CD4-positive, alpha-beta T cell (primary cell): ENCODE measurements at regions not wholly inside any gene's neighbourhood (a gene's known extent, or its start where the extent isn't known, plus 50 kb on each side); places are given as distances from the start of the nearest gene placed in this dataset.

Source experiments
- ATAC-seq: fragments of 200-7000 bp; cut with Tn5 transposase; one replicate; pipeline ENCODE4 v1.10.0; 2022; ENCODE audit warnings: mild to moderate bottlenecking; ENCODE audit not compliant: poor library complexity
- CTCF ChIA-PET: fragments of 350-600 bp; sonication (Branson Sonifier 250); formaldehyde crosslinking; loops from one replicate; lab custom pipeline; 2021; ENCODE audit warnings: antibody characterized with exemption, inconsistent platforms; lab: Charles Lee
- POLR2A ChIA-PET: fragments of 350-600 bp; sonication (Branson Sonifier 250); formaldehyde crosslinking; loops from one replicate; lab custom pipeline; 2021; ENCODE audit warnings: antibody characterized with exemption, inconsistent platforms; lab: Charles Lee
- DNase-seq, 14 experiments: peaks; one replicate each; pipeline ENCODE4 v3.0.0-alpha.2; 2013 to 2020; ENCODE audit warnings: mixed read lengths in 2 of 14
- H3K27ac ChIP-seq, 2 donors: one replicate each; pipeline versions ENCODE4 v1.5.1 to v1.7.0; 2013; ENCODE audit warnings: low read length in 2 of 2, low read depth in 1 of 2, mild to moderate bottlenecking in 1 of 2
- H3K27me3 ChIP-seq, 2 experiments: 1 replicate in 1 of 2; 2 replicates in 1 of 2; pipeline versions ENCODE4 v1.6.1 to v1.7.0; 2013; ENCODE audit warnings: low read length in 2 of 2, control low read depth in 1 of 2, mild to moderate bottlenecking in 1 of 2, moderate library complexity in 1 of 2; ENCODE audit not compliant: insufficient read depth in 2 of 2, control insufficient read depth in 1 of 2
- H3K36me3 ChIP-seq: one replicate; pipeline ENCODE4 v1.6.1; 2013; ENCODE audit warnings: low read length, control low read depth; ENCODE audit not compliant: insufficient read depth
- H3K4me1 ChIP-seq: one replicate; pipeline ENCODE4 v1.6.1; 2013; ENCODE audit warnings: low read length, control low read depth; ENCODE audit not compliant: insufficient read depth
- H3K4me3 ChIP-seq: one replicate; pipeline ENCODE4 v1.5.1; 2013; ENCODE audit warnings: mild to moderate bottlenecking, low read length, moderate library complexity
- H3K9me3 ChIP-seq, 2 experiments: 1 replicate in 1 of 2; 2 replicates in 1 of 2; pipeline versions ENCODE4 v1.6.1 to v1.7.0; 2013; ENCODE audit warnings: low read length in 2 of 2, mild to moderate bottlenecking in 2 of 2, control low read depth in 1 of 2, moderate library complexity in 1 of 2; ENCODE audit not compliant: control insufficient read depth in 1 of 2, insufficient read depth in 1 of 2
- H3K27ac Mint-ChIP-seq: one replicate; pipeline ENCODE4 v1.8.0; 2020; ENCODE audit warnings: mixed read lengths
- H3K27me3 Mint-ChIP-seq: one replicate; pipeline ENCODE4 v1.8.0; 2021; ENCODE audit warnings: mixed read lengths
- H3K36me3 Mint-ChIP-seq: one replicate; pipeline ENCODE4 v1.8.0; 2021; ENCODE audit warnings: low read depth, mixed read lengths
- H3K4me1 Mint-ChIP-seq: one replicate; pipeline ENCODE4 v1.8.0; 2021; ENCODE audit warnings: low read depth, mixed read lengths
- H3K4me3 Mint-ChIP-seq: one replicate; pipeline ENCODE4 v1.8.0; 2020; ENCODE audit warnings: mild to moderate bottlenecking, mixed read lengths
- H3K9me3 Mint-ChIP-seq: one replicate; pipeline ENCODE4 v1.8.0; 2020; ENCODE audit warnings: mixed read lengths
- intact Hi-C, 2 experiments: fragments of 100-400 bp; cut with DNase I in 1 of 2; cut with micrococcal nuclease in 1 of 2; formaldehyde crosslinking; loops; one replicate each; pipeline versions ENCODE4 v1.15.1 to v1.9.0; 2023 to 2025; cut with DNase I, micrococcal nuclease
- TF ChIP-seq, protein P1 (sequence below): fragments of 200-600 bp; IDR thresholded peaks from one replicate; pipeline ENCODE4 v1.8.0; 2022; ENCODE audit warnings: antibody characterized with exemption, mild to moderate bottlenecking

DNA sequence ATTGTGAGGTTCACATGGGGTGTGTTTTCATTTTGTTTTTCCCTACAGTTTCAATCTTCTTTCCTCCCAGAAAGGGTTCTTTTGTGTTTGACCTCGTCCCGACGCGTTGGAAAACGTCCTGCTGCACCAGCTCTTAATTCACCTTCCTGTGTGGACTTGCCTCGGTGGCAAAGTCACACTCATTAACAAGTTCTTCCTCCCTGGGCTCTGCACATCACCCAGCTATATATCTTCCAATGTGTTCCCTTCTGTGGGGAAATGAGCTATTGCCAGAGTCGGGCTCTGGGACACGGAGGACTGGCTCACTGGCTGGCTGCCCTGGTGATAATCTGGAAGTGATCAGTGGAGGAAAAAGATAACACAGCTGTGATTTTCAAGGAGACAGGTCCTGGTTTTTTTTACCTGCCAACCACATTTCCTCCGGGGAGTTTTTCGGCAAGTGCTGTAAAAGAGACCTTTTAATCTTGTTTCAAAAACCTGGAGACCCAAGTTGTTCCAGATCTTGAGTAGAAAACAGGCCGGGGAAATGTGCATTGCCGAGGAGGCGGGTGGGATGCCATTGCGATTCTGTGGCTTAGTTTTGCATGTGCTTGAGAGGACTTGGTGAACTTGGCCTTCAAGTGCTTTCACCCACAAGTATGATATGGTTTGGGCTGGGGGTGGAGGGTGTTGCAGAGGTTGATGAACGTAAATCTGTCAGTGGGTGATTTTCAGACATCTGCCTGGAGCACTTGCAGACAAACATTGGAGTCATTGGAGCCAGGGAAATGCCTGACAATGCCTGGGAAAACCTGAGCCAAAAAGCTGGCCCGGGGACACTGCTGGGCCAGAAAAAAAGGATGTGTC, 96.5 kb upstream of the CREB5 start:
- H3K27me3 ChIP-seq: peaks cover 10 to 12% of the 10 kb centered on the region in 2 experiments
- Mint-ChIP-seq H3K4me3 (no peak overlapping the region), H3K27ac (no peak overlapping the region), H3K9me3 (no peaks in the 10 kb centered on the region), H3K4me1 (no peaks in the 10 kb centered on the region), H3K27me3 (peaks cover 43% of the 10 kb centered on the region), H3K36me3 (no peaks in the 10 kb centered on the region)
- intact Hi-C loops: no loop called here
- ChIA-PET POLR2A (no interaction called here), CTCF (no interaction called here)
- TF ChIP-seq, protein P1, sequence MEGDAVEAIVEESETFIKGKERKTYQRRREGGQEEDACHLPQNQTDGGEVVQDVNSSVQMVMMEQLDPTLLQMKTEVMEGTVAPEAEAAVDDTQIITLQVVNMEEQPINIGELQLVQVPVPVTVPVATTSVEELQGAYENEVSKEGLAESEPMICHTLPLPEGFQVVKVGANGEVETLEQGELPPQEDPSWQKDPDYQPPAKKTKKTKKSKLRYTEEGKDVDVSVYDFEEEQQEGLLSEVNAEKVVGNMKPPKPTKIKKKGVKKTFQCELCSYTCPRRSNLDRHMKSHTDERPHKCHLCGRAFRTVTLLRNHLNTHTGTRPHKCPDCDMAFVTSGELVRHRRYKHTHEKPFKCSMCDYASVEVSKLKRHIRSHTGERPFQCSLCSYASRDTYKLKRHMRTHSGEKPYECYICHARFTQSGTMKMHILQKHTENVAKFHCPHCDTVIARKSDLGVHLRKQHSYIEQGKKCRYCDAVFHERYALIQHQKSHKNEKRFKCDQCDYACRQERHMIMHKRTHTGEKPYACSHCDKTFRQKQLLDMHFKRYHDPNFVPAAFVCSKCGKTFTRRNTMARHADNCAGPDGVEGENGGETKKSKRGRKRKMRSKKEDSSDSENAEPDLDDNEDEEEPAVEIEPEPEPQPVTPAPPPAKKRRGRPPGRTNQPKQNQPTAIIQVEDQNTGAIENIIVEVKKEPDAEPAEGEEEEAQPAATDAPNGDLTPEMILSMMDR: no peak
- peaks cover 0 to 3% of the 10 kb centered on the region in 2 experiments for H3K9me3 ChIP-seq
- H3K4me1 ChIP-seq: no peaks in the 10 kb centered on the region
- no peak overlapping the region for H3K4me3 ChIP-seq
- DNase-seq (no peak), ATAC-seq (no peak)
- H3K36me3 ChIP-seq: no peaks in the 10 kb centered on the region
- no peak overlapping the region for H3K27ac ChIP-seq

DNA sequence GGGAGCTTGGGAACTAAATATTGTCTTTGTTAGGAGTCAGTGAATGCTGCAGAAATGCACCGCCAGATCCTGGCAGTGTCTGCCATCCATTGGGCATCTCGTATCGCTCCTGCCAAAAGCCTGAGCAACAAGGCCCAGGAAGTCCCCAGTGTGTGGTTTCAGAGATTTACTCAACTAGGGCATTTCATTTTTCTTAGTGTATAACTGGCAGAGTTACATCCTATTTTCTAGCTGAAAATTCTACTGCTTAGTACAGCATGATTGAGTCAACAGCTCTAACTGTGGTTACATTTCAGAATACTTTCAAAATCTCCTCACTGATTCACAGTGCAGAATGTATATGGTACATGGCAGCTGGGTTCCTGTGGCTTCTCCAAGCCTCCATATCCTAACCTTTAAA, 95.8 kb upstream of the CREB5 start:
- no peak overlapping the region for H3K27ac Mint-ChIP-seq
- no peaks in the 10 kb centered on the region for H3K9me3 Mint-ChIP-seq
- Histone ChIP-seq H3K27ac (no peak overlapping the region), H3K27me3 (peaks cover 12% of the 10 kb centered on the region in 2 experiments), H3K4me1 (no peaks in the 10 kb centered on the region), H3K9me3 (peaks cover 0 to 3% of the 10 kb centered on the region in 2 experiments), H3K36me3 (no peaks in the 10 kb centered on the region), H3K4me3 (no peak overlapping the region)
- DNase-seq: no peak
- H3K27me3 Mint-ChIP-seq: peaks cover 43% of the 10 kb centered on the region
- ChIA-PET POLR2A (no interaction called here), CTCF (no interaction called here)
- no peaks in the 10 kb centered on the region for H3K36me3 Mint-ChIP-seq
- ATAC-seq: no peak
- H3K4me1 Mint-ChIP-seq: no peaks in the 10 kb centered on the region
- intact Hi-C loops: no loop called here
- no peak overlapping the region for H3K4me3 Mint-ChIP-seq
- TF ChIP-seq, protein P1: no peak

DNA sequence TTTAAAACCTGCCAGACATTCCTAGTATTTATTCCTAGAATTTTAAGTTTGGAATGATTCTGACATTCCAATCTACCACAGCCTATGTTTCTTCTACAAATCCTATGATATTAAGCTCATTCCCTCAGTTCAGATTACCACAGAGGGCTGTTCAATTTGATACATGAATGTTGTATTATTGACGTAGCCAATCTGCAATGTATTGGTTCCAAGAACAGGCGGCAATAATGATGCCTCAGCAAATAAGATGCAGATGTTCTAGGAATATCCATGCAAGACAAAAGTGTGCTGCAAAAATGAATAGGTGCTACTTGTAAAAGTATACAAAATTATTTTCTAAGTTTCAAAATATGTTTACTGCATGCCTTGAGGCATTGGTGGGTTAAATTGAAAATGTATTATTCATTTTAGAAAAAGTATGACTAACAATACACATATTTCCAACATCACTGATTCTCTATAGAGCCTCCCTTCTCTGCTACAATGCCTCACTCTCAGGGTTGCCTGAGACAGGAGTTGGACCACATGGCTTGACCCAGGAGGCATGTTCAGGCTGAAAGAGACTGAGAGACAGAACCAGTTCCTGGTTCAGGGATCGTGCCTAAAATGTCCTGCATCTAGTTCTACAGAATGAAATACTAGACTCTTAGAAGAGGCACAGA, 94.1 kb upstream of the CREB5 start:
- H3K4me3 ChIP-seq: no peak overlapping the region
- H3K9me3 ChIP-seq: no peaks in the 10 kb centered on the region
- Mint-ChIP-seq H3K9me3 (no peaks in the 10 kb centered on the region), H3K36me3 (no peaks in the 10 kb centered on the region), H3K27ac (no peak overlapping the region), H3K4me3 (no peak overlapping the region), H3K27me3 (peaks cover 28% of the 10 kb centered on the region), H3K4me1 (no peaks in the 10 kb centered on the region)
- no peaks in the 10 kb centered on the region for H3K36me3 ChIP-seq
- peaks cover 2 to 13% of the 10 kb centered on the region in 2 experiments for H3K27me3 ChIP-seq
- intact Hi-C loops: no loop called here
- no peak for ATAC-seq
- TF ChIP-seq, protein P1: no peak
- CTCF ChIA-PET: no interaction called here
- DNase-seq: no peak
- no peak overlapping the region for H3K27ac ChIP-seq
- POLR2A ChIA-PET: no interaction called here
- no peaks in the 10 kb centered on the region for H3K4me1 ChIP-seq
